HCT116 (cell line): ENCODE measurements at regions not wholly inside any gene's neighbourhood (a gene's known extent, or its start where the extent isn't known, plus 50 kb on each side); places are given as distances from the start of the nearest gene placed in this dataset.

Experiments used
- EZH2phosphoT487 ChIP-seq: fragments of 200-600 bp; IDR thresholded peaks from 2 replicates; pipeline ENCODE4 v1.6.1; 2018; ENCODE audit warnings: antibody characterized with exemption, borderline replicate concordance
- JUND ChIP-seq: IDR thresholded peaks from 2 replicates; pipeline ENCODE4 v1.6.1; 2012
- SIN3A ChIP-seq: IDR thresholded peaks from 2 replicates; pipeline ENCODE4 v1.6.1; 2012; ENCODE audit warnings: low read depth
- YY1 ChIP-seq: IDR thresholded peaks from 2 replicates; pipeline ENCODE4 v1.6.1; 2011; ENCODE audit warnings: low read length, low read depth, moderate library complexity, mild to moderate bottlenecking; ENCODE audit not compliant: insufficient replicate concordance; ENCODE audit errors: extremely low read depth
- TF ChIP-seq, protein P1 (sequence below), 3 experiments: fragments of 200-600 bp in 1 of 3; sonication (generic) in 1 of 3; IDR thresholded peaks in 2 of 3; conservative IDR thresholded peaks in 1 of 3; 2 replicates each; pipeline ENCODE4 v1.5.1; 2012 to 2017; ENCODE audit warnings: low read depth in 2 of 3, low read length in 2 of 3, antibody characterized with exemption in 1 of 3, borderline replicate concordance in 1 of 3, control low read depth in 1 of 3, mild to moderate bottlenecking in 1 of 3, mixed read lengths in 1 of 3, mixed run types in 1 of 3, moderate library complexity in 1 of 3; ENCODE audit not compliant: insufficient read depth in 1 of 3
- TF ChIP-seq, protein P2 (sequence below): IDR thresholded peaks from 2 replicates; pipeline ENCODE4 v1.6.1; 2012; ENCODE audit warnings: low read depth

DNA sequence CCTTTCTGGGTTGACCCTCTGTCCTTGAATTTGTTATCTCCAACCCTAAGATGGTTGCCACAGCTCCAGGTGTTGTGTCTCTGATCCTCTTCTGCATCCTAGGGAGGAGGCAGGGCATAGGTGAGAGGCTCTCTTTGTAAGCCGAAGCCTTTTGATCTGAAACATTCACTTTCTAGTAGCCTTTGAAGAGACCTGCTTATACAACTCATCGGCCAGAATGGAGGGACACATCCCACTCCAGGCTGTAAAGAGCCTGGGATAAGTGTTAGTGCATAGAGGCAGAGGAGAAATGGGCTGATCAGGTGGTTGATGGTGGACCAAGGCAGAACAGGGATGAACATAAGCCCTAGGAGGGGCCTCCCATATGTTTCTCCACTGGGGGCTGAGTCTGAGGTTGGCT lies 137.1 kb upstream of the KCNG1 start:
- TF ChIP-seq, protein P1, sequence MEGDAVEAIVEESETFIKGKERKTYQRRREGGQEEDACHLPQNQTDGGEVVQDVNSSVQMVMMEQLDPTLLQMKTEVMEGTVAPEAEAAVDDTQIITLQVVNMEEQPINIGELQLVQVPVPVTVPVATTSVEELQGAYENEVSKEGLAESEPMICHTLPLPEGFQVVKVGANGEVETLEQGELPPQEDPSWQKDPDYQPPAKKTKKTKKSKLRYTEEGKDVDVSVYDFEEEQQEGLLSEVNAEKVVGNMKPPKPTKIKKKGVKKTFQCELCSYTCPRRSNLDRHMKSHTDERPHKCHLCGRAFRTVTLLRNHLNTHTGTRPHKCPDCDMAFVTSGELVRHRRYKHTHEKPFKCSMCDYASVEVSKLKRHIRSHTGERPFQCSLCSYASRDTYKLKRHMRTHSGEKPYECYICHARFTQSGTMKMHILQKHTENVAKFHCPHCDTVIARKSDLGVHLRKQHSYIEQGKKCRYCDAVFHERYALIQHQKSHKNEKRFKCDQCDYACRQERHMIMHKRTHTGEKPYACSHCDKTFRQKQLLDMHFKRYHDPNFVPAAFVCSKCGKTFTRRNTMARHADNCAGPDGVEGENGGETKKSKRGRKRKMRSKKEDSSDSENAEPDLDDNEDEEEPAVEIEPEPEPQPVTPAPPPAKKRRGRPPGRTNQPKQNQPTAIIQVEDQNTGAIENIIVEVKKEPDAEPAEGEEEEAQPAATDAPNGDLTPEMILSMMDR (IDR thresholded peaks at IDR 0.05 in 2 of 3, conservative IDR thresholded peaks at IDR 0.05 in 1 of 3; ENCODE audit: borderline replicate concordance in 1 of 3, insufficient read depth in 1 of 3, low read depth in 2 of 3, low read length in 2 of 3) = no peak
- no peak for TF ChIP-seq EZH2phosphoT487
- no peak for TF ChIP-seq YY1
- no peak for TF ChIP-seq JUND
- TF ChIP-seq SIN3A = no peak
- TF ChIP-seq, protein P2, sequence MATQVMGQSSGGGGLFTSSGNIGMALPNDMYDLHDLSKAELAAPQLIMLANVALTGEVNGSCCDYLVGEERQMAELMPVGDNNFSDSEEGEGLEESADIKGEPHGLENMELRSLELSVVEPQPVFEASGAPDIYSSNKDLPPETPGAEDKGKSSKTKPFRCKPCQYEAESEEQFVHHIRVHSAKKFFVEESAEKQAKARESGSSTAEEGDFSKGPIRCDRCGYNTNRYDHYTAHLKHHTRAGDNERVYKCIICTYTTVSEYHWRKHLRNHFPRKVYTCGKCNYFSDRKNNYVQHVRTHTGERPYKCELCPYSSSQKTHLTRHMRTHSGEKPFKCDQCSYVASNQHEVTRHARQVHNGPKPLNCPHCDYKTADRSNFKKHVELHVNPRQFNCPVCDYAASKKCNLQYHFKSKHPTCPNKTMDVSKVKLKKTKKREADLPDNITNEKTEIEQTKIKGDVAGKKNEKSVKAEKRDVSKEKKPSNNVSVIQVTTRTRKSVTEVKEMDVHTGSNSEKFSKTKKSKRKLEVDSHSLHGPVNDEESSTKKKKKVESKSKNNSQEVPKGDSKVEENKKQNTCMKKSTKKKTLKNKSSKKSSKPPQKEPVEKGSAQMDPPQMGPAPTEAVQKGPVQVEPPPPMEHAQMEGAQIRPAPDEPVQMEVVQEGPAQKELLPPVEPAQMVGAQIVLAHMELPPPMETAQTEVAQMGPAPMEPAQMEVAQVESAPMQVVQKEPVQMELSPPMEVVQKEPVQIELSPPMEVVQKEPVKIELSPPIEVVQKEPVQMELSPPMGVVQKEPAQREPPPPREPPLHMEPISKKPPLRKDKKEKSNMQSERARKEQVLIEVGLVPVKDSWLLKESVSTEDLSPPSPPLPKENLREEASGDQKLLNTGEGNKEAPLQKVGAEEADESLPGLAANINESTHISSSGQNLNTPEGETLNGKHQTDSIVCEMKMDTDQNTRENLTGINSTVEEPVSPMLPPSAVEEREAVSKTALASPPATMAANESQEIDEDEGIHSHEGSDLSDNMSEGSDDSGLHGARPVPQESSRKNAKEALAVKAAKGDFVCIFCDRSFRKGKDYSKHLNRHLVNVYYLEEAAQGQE = no peak
